NCI-H446 treated with DMSO at 0.1 percent for 48 hours (cell line): ENCODE measurements at regions not wholly inside any gene's neighbourhood (a gene's known extent, or its start where the extent isn't known, plus 50 kb on each side); places are given as distances from the start of the nearest gene placed in this dataset.
"Not testable (repeated sequence)": the region's sequence is repeated elsewhere in the genome, so short reads cannot be mapped to it uniquely, and the experiment has no call there.

Source experiments
- DNase-seq: peaks from one replicate; lab custom pipeline; 2025; lab: John Stamatoyannopoulos, UW

- no peak for DNase-seq
These were observed 54.9 kb upstream of the ZBTB18 start for GRCh38 chr1:243996223-243996622.

- DNase-seq: no peak
These were observed 59.4 kb upstream of the ZBTB18 start for GRCh38 chr1:243991650-243992049.

GRCh38 chr1:243984788-243985187 is 66.3 kb upstream of the ZBTB18 start:
- no peak for DNase-seq

- DNase-seq: no peak
These were observed 68.5 kb upstream of the ZBTB18 start for GRCh38 chr1:243982447-243983018.

- no peak for DNase-seq
These were observed 70.6 kb upstream of the ZBTB18 start for GRCh38 chr1:243980471-243980870.

GRCh38 chr1:243980071-243980470 is 71.0 kb upstream of the ZBTB18 start:
- DNase-seq: no peak

- DNase-seq: no peak
These were observed 71.7 kb upstream of the ZBTB18 start for GRCh38 chr1:243979396-243979795.

GRCh38 chr1:243977094-243977493 is 74.0 kb upstream of the ZBTB18 start:
- DNase-seq: no peak

GRCh38 chr1:243974451-243975292 is 76.4 kb upstream of the ZBTB18 start:
- DNase-seq: no peak

GRCh38 chr1:243973169-243973568 is 77.9 kb upstream of the ZBTB18 start:
- DNase-seq: no peak

- no peak for DNase-seq
These were observed 81.0 kb upstream of the ZBTB18 start for GRCh38 chr1:243970077-243970476.

- DNase-seq: no peak
These were observed 82.7 kb upstream of the ZBTB18 start for GRCh38 chr1:243968413-243968812.

GRCh38 chr1:243964915-243965314 is 86.2 kb upstream of the ZBTB18 start:
- no peak for DNase-seq

GRCh38 chr1:243963571-243963970 is 87.5 kb upstream of the ZBTB18 start:
- no peak for DNase-seq

- no peak for DNase-seq
These were observed 88.5 kb upstream of the ZBTB18 start for GRCh38 chr1:243962541-243962940.

- peak; percentile 72 for DNase-seq
These were observed 91.1 kb upstream of the ZBTB18 start for GRCh38 chr1:243959998-243960397.

- no peak for DNase-seq
These were observed 93.9 kb upstream of the ZBTB18 start for GRCh38 chr1:243957141-243957540.

- no peak for DNase-seq
These were observed 94.6 kb upstream of the ZBTB18 start for GRCh38 chr1:243956450-243956849.

- not testable (repeated sequence) for DNase-seq
These were observed 99.9 kb upstream of the ZBTB18 start for GRCh38 chr1:243951207-243951606.

- DNase-seq: no peak
These were observed 100.1 kb upstream of the AKT3 start for GRCh38 chr1:243950166-243950565.

GRCh38 chr1:243946946-243947345 is 96.9 kb upstream of the AKT3 start:
- no peak for DNase-seq

- DNase-seq: no peak
These were observed 96.2 kb upstream of the AKT3 start for GRCh38 chr1:243946253-243946652.

GRCh38 chr1:243945727-243946126 is 95.7 kb upstream of the AKT3 start:
- no peak for DNase-seq
